Medulla oblongata (tissue), 1 donor: ENCODE measurements at regions not wholly inside any gene's neighbourhood (a gene's known extent, or its start where the extent isn't known, plus 50 kb on each side); places are given as distances from the start of the nearest gene placed in this dataset.

ENCODE experiments used
- DNase-seq: peaks from one replicate; pipeline ENCODE4 v3.0.0-alpha.2; 2015; ENCODE audit errors: extremely low spot score

- peak; percentile 24 for DNase-seq
Measured at GRCh38 chr10:59553162-59553900, 156.3 kb downstream of the SLC16A9 start.

- no peak for DNase-seq
Measured at GRCh38 chr10:59550061-59550460, 159.6 kb downstream of the SLC16A9 start.

- DNase-seq, result no peak
Measured at GRCh38 chr10:59538623-59539022, 171.0 kb downstream of the SLC16A9 start.

GRCh38 chr10:59537501-59537900 is 172.1 kb downstream of the SLC16A9 start:
- no peak for DNase-seq

- no peak for DNase-seq
Measured at GRCh38 chr10:59536167-59537014, 173.3 kb downstream of the SLC16A9 start.

DNA sequence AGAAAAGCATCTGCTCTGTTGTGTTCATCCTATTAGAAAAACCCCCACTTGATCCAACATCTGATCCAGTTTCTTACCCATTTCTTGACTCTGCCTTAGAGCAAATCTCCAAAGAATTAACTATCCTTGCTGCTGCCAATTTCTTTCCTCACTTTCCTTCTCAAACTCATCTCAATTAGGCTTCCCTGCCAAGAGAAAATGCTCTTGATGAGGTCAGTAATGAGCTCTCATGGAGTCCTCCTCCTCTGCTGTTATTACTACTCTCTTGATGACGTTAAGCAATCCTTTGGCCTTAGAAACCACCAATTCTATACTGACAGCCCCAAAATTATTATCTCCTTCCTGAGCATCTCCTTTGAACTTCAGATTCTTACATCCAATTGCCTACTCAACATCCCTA is 162.0 kb upstream of the FAM13C start:
- no peak for DNase-seq

DNA sequence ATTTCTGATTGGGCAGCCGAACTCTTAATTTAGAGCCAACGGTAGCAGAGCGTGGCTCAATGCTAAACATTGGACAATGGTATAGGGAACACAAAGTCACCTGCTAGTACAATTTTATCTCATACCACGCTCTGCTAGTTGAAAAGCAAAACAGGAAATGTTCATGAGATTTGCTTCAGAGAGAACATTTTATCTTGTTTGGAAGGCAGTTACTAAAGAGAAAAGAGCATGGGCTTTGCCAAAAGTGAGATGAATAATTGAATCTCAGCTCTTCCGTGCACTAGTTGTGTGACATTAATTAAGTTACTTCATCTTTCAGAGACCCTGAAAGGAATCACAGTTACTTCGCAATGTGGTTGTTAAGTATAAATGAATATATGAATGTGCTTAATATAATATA is 161.5 kb upstream of the FAM13C start:
- no peak for DNase-seq

- peak; percentile 77 for DNase-seq
Measured at GRCh38 chr10:59517996-59518395, 155.6 kb upstream of the FAM13C start.

DNA sequence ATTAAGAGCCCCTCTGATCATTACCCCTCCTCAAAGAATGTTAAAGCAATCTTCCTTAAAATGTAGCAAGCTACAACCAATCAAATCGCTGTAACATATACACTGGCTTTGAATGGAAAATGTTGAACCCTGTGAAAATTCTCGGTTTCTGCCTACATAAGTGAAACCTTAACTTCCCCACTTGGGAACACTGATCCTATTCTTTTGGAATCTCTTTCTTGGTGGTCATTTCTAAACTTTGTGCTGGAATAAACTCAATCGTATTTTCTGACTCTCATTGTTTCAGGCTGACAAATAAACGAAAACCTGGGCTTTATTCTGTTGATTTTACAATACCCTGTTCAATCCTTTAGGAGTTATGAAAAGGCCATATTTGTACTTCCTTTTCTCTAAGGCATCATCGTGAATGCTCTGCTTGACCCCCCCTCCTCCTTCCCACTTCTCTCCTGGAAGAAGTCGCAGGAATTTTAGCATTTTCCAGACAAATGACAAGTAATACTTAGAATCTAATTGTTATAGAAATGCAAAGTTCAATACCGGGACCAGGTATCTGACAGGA is 155.1 kb upstream of the FAM13C start:
- peak; percentile 12 for DNase-seq

DNA sequence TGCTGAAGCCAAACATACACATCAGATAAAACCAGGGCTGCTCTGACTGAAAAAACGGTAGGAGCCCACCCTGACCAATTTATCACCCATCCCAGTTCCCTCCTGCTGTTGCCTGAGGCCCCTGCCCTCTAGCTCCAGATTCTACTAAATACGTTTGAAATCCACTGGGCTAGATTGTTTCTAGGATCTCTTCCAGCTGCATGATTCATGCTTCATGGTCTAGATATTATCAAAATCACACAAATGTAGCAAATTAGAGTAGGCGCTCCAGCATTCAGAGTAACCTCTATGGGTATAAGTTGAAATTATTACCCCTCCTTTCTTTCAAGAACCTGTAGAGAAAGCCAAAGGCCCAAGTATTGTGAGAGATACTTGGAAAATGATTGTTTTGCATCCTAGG is 151.2 kb upstream of the FAM13C start:
- no peak for DNase-seq

DNA sequence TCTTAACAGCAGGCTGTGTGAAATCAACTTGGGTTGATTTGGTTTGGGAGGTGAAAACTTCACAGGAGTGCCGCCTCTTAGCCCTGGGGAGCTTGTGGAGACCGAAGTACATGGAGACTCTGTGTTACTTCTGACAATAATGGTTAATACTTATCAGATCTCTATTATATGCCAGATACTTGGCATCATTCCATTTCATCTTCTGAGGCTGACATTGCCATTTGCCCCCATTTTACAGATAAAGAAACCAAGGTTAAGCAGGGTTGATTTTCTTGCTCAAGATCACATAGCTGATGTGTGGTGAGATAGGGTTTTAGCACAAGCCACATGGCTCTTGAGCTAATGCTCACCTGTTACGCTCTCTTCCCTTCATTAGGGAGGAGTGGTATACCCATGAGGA is 150.6 kb upstream of the FAM13C start:
- no peak for DNase-seq

DNA sequence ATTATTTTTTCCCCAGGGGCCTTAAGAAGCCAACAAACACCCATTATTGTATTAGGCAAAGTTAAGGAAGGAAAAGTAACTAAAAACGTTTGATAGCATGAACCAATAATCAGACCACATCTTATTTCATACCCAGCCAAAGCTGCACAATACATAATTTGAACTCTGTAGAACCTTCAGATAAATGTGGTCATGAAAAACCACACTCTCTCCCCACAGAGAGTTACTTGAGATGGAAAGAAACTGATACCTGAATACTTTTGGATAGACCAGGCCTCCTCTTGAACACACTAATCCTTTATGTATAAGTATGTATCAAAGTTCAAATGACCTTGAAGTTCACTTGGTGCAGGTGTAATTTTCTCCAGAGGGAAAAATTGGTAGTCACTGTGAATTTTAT is 146.6 kb upstream of the FAM13C start:
- no peak for DNase-seq

GRCh38 chr10:59508296-59508695 is 145.9 kb upstream of the FAM13C start:
- no peak for DNase-seq

- DNase-seq, result no peak
Measured at GRCh38 chr10:59505926-59506325, 143.6 kb upstream of the FAM13C start.

DNA sequence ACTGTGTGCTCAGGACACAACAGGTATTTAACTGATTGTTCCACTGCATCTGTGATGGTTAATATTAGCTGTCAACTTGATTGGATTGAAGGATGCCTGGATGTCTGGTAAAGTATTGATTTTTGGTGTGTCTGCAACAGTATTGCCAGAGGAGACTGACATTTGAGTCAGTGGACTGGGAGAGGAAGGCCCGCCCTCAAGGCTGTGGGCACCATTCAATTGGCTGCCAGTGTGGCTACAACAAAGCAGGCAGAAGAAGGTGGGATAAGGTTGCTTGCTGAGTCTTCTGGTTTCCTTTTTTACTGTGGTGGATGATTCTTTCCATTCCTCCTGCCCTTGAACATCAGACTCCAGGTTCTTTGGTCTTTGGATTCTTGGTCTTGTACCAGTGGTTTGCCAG is 137.1 kb upstream of the FAM13C start:
- DNase-seq, result no peak

- no peak for DNase-seq
Measured at GRCh38 chr10:59493017-59493416, 130.7 kb upstream of the FAM13C start.

GRCh38 chr10:59479426-59479825 is 117.1 kb upstream of the FAM13C start:
- DNase-seq, result no peak

GRCh38 chr10:59470570-59470969 is 108.2 kb upstream of the FAM13C start:
- no peak for DNase-seq

DNA sequence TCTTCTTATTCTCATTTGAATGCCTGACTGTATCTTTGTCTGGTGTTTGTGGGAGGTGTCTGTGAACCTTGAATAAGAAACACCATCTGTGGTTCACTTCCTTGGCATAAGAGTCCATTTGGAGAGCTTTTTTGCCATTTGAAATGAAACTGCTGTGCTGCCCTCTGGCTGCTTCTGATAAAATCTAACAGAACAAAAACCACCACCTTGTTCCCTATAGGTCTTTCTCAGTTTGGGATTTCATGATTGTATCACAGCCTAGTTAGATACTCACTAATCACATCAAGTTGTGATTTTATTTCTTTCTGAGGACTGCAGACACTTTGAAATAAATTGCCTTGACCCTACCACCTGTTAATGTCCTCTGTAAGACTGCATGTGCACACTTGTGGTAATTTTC is 102.7 kb upstream of the FAM13C start:
- peak; percentile 71 for DNase-seq

- no peak for DNase-seq
Measured at GRCh38 chr10:59464483-59464882, 102.1 kb upstream of the FAM13C start.

- DNase-seq, result no peak
Measured at GRCh38 chr10:59463909-59464308, 101.6 kb upstream of the FAM13C start.

DNA sequence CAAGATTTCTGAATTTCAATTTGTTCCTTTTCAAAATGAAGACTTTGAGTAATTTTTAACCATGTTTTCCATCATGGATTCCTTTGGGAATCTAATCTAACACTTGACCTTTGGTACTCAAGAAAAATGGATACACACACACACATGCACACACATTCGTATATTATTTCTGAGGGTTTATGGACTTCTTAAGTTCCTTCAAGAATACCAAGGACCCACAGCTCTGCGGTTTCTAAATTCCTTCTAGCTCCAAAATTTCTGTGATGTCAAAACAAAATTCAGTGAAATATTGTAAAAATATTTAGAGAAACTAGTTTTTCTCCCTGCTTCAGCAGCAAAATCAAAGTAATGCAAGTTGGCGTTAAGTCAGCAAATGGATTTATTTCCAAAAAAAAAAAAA is 98.3 kb upstream of the FAM13C start:
- DNase-seq, result no peak

DNA sequence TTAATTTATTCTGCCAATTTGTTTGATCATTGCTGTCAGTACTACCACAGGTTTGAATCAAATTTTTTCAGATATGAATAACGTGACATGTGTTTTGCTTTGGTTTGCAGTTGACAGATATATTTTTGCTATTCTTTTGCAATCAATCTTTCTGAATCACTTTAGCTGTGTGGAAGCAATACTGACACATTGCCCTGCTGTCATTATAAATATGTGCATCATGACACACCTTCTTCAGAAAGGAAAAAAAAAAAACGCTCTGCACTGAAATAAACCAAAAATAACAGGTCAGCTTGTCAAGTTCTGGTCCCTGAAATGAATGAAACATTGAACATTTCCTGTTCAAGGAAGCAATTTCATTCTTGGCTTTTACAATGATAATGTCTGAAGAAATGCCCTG is 93.8 kb upstream of the FAM13C start:
- DNase-seq, result no peak
